Ishikawa (cell line): ENCODE measurements at regions not wholly inside any gene's neighbourhood (a gene's known extent, or its start where the extent isn't known, plus 50 kb on each side); places are given as distances from the start of the nearest gene placed in this dataset.

Source experiments
- CEBPB ChIP-seq: IDR thresholded peaks from 2 replicates; pipeline ENCODE4 v1.6.1; 2012
- MAX ChIP-seq: IDR thresholded peaks from 2 replicates; pipeline ENCODE4 v1.6.1; 2012
- RAD21 ChIP-seq: IDR thresholded peaks from 2 replicates; pipeline ENCODE4 v1.6.1; 2012; ENCODE audit warnings: low read depth
- TAF1 ChIP-seq: IDR thresholded peaks from 2 replicates; pipeline ENCODE4 v1.6.1; 2012; ENCODE audit warnings: low read depth, mild to moderate bottlenecking
- TCF12 ChIP-seq: IDR thresholded peaks from 2 replicates; pipeline ENCODE4 v1.6.1; 2012; ENCODE audit warnings: low read depth
- TEAD4 ChIP-seq: IDR thresholded peaks from 2 replicates; pipeline ENCODE4 v1.6.1; 2012
- YY1 ChIP-seq: IDR thresholded peaks from 2 replicates; pipeline ENCODE4 v1.6.1; 2012; ENCODE audit warnings: low read depth

GRCh38 chr2:228599781-228600180, 418.3 kb upstream of the SPHKAP start:
- TF ChIP-seq TCF12 = no peak
- TF ChIP-seq TEAD4 = no peak
- TF ChIP-seq MAX = no peak
- TF ChIP-seq YY1 = no peak
- no peak for TF ChIP-seq CEBPB
- no peak for TF ChIP-seq RAD21
- no peak for TF ChIP-seq TAF1
